HCT116 (cell line): ENCODE measurements at regions not wholly inside any gene's neighbourhood (a gene's known extent, or its start where the extent isn't known, plus 50 kb on each side); places are given as distances from the start of the nearest gene placed in this dataset.

Source experiments
- CEBPB ChIP-seq: IDR thresholded peaks from 2 replicates; pipeline ENCODE4 v1.6.1; 2012; ENCODE audit warnings: low read depth
- CTCF ChIP-seq, 3 experiments: fragments of 200-600 bp in 1 of 3; sonication (generic) in 1 of 3; IDR thresholded peaks in 2 of 3; conservative IDR thresholded peaks in 1 of 3; 2 replicates each; pipeline ENCODE4 v1.5.1; 2012 to 2017; ENCODE audit warnings: low read depth in 2 of 3, low read length in 2 of 3, antibody characterized with exemption in 1 of 3, borderline replicate concordance in 1 of 3, control low read depth in 1 of 3, mild to moderate bottlenecking in 1 of 3, mixed read lengths in 1 of 3, mixed run types in 1 of 3, moderate library complexity in 1 of 3; ENCODE audit not compliant: insufficient read depth in 1 of 3
- YY1 ChIP-seq: IDR thresholded peaks from 2 replicates; pipeline ENCODE4 v1.6.1; 2011; ENCODE audit warnings: low read length, low read depth, moderate library complexity, mild to moderate bottlenecking; ENCODE audit not compliant: insufficient replicate concordance; ENCODE audit errors: extremely low read depth
- TF ChIP-seq, protein P1 (sequence below): IDR thresholded peaks from 2 replicates; pipeline ENCODE4 v1.6.1; 2011; ENCODE audit warnings: mild to moderate bottlenecking, low read length, moderate library complexity; ENCODE audit not compliant: insufficient replicate concordance; ENCODE audit errors: extremely low read depth

GRCh38 chr12:67803278-67803993 is 154.9 kb downstream of the DYRK2 start:
- TF ChIP-seq, protein P1, sequence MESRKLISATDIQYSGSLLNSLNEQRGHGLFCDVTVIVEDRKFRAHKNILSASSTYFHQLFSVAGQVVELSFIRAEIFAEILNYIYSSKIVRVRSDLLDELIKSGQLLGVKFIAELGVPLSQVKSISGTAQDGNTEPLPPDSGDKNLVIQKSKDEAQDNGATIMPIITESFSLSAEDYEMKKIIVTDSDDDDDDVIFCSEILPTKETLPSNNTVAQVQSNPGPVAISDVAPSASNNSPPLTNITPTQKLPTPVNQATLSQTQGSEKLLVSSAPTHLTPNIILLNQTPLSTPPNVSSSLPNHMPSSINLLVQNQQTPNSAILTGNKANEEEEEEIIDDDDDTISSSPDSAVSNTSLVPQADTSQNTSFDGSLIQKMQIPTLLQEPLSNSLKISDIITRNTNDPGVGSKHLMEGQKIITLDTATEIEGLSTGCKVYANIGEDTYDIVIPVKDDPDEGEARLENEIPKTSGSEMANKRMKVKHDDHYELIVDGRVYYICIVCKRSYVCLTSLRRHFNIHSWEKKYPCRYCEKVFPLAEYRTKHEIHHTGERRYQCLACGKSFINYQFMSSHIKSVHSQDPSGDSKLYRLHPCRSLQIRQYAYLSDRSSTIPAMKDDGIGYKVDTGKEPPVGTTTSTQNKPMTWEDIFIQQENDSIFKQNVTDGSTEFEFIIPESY: no peak
- TF ChIP-seq CEBPB: no peak
- TF ChIP-seq YY1: no peak
- no peak for TF ChIP-seq CTCF (IDR thresholded peaks at IDR 0.05 in 2 of 3, conservative IDR thresholded peaks at IDR 0.05 in 1 of 3; ENCODE audit: borderline replicate concordance in 1 of 3, insufficient read depth in 1 of 3, low read depth in 2 of 3, low read length in 2 of 3)
